ENCODE measurements at regions not wholly inside any gene's neighbourhood (a gene's known extent, or its start where the extent isn't known, plus 50 kb on each side); places are given as distances from the start of the nearest gene placed in this dataset.
"Not testable (repeated sequence)": the region's sequence is repeated elsewhere in the genome, so short reads cannot be mapped to it uniquely, and the experiment has no call there.

- DNase-seq = no peak
These were observed 930.8 kb upstream of the CDH9 start for GRCh38 chr5:27969157-27969556.

GRCh38 chr5:27963050-27963783, 924.8 kb upstream of the CDH9 start:
- DNase-seq = no peak

GRCh38 chr5:27962198-27962597, 923.8 kb upstream of the CDH9 start:
- DNase-seq = no peak

- no peak for DNase-seq
These were observed 908.7 kb upstream of the CDH9 start for GRCh38 chr5:27947088-27947487.

- no peak for DNase-seq
These were observed 906.1 kb upstream of the CDH9 start for GRCh38 chr5:27944471-27944870.

- no peak for DNase-seq
These were observed 900.6 kb upstream of the CDH9 start for GRCh38 chr5:27938989-27939388.

GRCh38 chr5:27928060-27928459, 889.7 kb upstream of the CDH9 start:
- DNase-seq = no peak

- DNase-seq = no peak
These were observed 872.8 kb upstream of the CDH9 start for GRCh38 chr5:27911216-27911615.

- no peak for DNase-seq
These were observed 870.0 kb upstream of the CDH9 start for GRCh38 chr5:27908341-27908740.

- no peak for DNase-seq
These were observed 868.7 kb upstream of the CDH9 start for GRCh38 chr5:27906931-27907601.

- DNase-seq = no peak
These were observed 868.1 kb upstream of the CDH9 start for GRCh38 chr5:27906481-27906880.

GRCh38 chr5:27900761-27901160, 862.4 kb upstream of the CDH9 start:
- no peak for DNase-seq

- no peak for DNase-seq
These were observed 837.7 kb upstream of the CDH9 start for GRCh38 chr5:27876071-27876470.

- no peak for DNase-seq
These were observed 836.8 kb upstream of the CDH9 start for GRCh38 chr5:27875148-27875547.

- DNase-seq = no peak
These were observed 829.9 kb upstream of the CDH9 start for GRCh38 chr5:27868292-27868691.

GRCh38 chr5:27855491-27855890, 817.1 kb upstream of the CDH9 start:
- no peak for DNase-seq

- no peak for DNase-seq
These were observed 816.0 kb upstream of the CDH9 start for GRCh38 chr5:27854243-27854852.

- DNase-seq = no peak
These were observed 806.9 kb upstream of the CDH9 start for GRCh38 chr5:27845248-27845647.

- not testable (repeated sequence) for DNase-seq
These were observed 798.3 kb upstream of the CDH9 start for GRCh38 chr5:27836704-27837103.

- DNase-seq = no peak
These were observed 794.5 kb upstream of the CDH9 start for GRCh38 chr5:27832886-27833285.

- DNase-seq = no peak
These were observed 792.2 kb upstream of the CDH9 start for GRCh38 chr5:27830546-27830945.

GRCh38 chr5:27821681-27822080, 783.3 kb upstream of the CDH9 start:
- DNase-seq = no peak

- DNase-seq = no peak
These were observed 780.5 kb upstream of the CDH9 start for GRCh38 chr5:27818888-27819287.

GRCh38 chr5:27814983-27815382, 776.6 kb upstream of the CDH9 start:
- DNase-seq = no peak
